ENCODE measurements at regions not wholly inside any gene's neighbourhood (a gene's known extent, or its start where the extent isn't known, plus 50 kb on each side); places are given as distances from the start of the nearest gene placed in this dataset.

DNA sequence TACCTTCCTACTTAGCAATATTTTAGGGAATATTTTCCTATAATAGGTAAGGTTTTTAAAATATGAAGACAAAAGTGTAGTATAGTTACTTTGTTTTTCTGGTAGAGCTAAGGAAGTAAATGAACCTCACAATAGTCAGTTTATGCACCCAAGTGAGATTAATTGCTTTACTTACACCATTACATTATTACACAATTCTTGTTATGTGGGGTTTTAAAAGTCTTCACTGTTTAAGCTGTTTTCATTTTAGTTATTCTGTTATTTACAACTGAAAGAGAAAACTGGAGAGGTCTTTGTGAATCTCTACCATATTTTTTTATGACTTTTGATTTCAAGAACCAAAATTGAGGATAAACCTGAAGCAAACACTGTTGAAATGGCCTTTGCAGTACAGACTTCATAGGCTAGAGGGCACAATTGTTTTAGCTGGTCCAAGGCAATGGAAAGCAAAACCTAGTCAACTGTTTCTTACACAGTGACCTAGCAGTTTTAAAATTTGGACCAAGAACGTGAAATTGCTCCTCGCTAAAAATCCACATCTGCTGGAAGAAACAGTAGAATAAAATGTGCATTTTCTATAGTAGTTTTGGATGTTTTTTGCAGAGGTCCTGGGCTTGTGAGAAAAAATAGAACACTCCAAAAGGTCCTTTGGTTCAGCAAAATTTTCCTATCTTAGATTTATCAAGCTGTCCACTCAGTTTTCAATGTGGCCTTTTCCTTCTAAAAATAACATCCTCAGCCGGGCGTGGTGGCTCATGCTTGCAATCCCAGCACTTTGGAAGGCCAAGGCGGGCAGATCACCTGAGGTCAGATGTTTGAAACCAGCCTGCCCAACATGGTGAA is 66.4 kb upstream of the FER start:
- Histone ChIP-seq H3K4me1 (ENCODE audit: insufficient read depth, low read length) (no peaks in the 10 kb centered on the region), H3K9me3 (ENCODE audit: insufficient read depth, low read depth, low read length) (no peaks in the 10 kb centered on the region), H3K4me2 (ENCODE audit: low read length) (peak overlapping the region; percentile 62), H3K9ac (ENCODE audit: low read length) (peak overlapping the region; percentile 56), H3K27me3 (ENCODE audit: insufficient read depth, low read length) (no peaks in the 10 kb centered on the region), H3K4me3 (ENCODE audit: insufficient read depth, low read depth, low read length) (no peak overlapping the region), H3K79me2 (ENCODE audit: insufficient read depth, low read length) (no peaks in the 10 kb centered on the region), H3K36me3 (ENCODE audit: insufficient read depth, low read length) (no peaks in the 10 kb centered on the region), H2AFZ (ENCODE audit: low read depth, low read length) (peak overlapping the region; percentile 4), H3K27ac (ENCODE audit: low read depth, low read length) (no peak overlapping the region), H4K20me1 (ENCODE audit: insufficient read depth, low read length) (no peaks in the 10 kb centered on the region)
- Mint-ChIP-seq H3K4me3 (ENCODE audit: unreplicated experiment) (no peak overlapping the region), H3K36me3 (ENCODE audit: low read depth, unreplicated experiment) (no peaks in the 10 kb centered on the region), H3K27me3 (ENCODE audit: low read depth, unreplicated experiment) (peaks cover 11% of the 10 kb centered on the region), H3K27ac (ENCODE audit: unreplicated experiment) (peak overlapping the region; percentile 62), H3K9me3 (ENCODE audit: unreplicated experiment) (no peaks in the 10 kb centered on the region), H3K4me1 (ENCODE audit: low read depth, unreplicated experiment) (no peaks in the 10 kb centered on the region)
- no peak for TF ChIP-seq EZH2 (IDR thresholded peaks at IDR 0.05; ENCODE audit: insufficient read depth, low read length)
- TF ChIP-seq, protein P1, sequence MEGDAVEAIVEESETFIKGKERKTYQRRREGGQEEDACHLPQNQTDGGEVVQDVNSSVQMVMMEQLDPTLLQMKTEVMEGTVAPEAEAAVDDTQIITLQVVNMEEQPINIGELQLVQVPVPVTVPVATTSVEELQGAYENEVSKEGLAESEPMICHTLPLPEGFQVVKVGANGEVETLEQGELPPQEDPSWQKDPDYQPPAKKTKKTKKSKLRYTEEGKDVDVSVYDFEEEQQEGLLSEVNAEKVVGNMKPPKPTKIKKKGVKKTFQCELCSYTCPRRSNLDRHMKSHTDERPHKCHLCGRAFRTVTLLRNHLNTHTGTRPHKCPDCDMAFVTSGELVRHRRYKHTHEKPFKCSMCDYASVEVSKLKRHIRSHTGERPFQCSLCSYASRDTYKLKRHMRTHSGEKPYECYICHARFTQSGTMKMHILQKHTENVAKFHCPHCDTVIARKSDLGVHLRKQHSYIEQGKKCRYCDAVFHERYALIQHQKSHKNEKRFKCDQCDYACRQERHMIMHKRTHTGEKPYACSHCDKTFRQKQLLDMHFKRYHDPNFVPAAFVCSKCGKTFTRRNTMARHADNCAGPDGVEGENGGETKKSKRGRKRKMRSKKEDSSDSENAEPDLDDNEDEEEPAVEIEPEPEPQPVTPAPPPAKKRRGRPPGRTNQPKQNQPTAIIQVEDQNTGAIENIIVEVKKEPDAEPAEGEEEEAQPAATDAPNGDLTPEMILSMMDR (IDR thresholded peaks at IDR 0.05; ENCODE audit: insufficient read depth, low read depth, low read length) = peak; percentile 84
- FAIRE-seq = peak; percentile 83
- peak; percentile 56 for DNase-seq (ENCODE audit: low read depth)

DNA sequence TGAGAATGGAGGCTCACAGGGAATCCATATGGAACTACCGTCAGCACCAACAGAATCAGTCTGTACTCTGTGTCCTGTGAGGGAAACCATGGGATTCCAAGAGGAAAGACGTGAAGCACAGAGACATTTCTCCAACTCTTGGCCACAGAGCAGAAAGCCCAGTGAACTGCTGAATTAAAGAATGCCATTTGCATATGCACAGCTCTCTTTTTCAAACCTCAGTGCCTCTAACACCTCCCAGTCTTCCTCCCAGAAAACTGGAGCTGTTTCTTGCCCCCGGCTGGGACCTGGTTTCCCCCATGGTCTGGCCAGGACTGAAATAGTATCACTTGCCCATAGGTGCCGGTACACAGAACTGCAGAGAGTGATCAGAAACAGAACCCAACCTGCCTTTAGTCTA is 69.6 kb upstream of the FER start:
- Mint-ChIP-seq H3K27me3 (ENCODE audit: low read depth, unreplicated experiment) (peaks cover 15% of the 10 kb centered on the region), H3K36me3 (ENCODE audit: low read depth, unreplicated experiment) (no peaks in the 10 kb centered on the region), H3K27ac (ENCODE audit: unreplicated experiment) (no peak overlapping the region), H3K9me3 (ENCODE audit: unreplicated experiment) (no peaks in the 10 kb centered on the region), H3K4me1 (ENCODE audit: low read depth, unreplicated experiment) (no peaks in the 10 kb centered on the region), H3K4me3 (ENCODE audit: unreplicated experiment) (no peak overlapping the region)
- H3K4me1 ChIP-seq (ENCODE audit: insufficient read depth, low read length) = no peaks in the 10 kb centered on the region
- H4K20me1 ChIP-seq (ENCODE audit: insufficient read depth, low read length) = no peaks in the 10 kb centered on the region
- no peaks in the 10 kb centered on the region for H3K27me3 ChIP-seq (ENCODE audit: insufficient read depth, low read length)
- H3K27ac ChIP-seq (ENCODE audit: low read depth, low read length) = no peak overlapping the region
- H3K36me3 ChIP-seq (ENCODE audit: insufficient read depth, low read length) = no peaks in the 10 kb centered on the region
- FAIRE-seq = no peak
- H3K79me2 ChIP-seq (ENCODE audit: insufficient read depth, low read length) = no peaks in the 10 kb centered on the region
- H3K4me3 ChIP-seq (ENCODE audit: insufficient read depth, low read depth, low read length) = no peak overlapping the region
- TF ChIP-seq EZH2 (IDR thresholded peaks at IDR 0.05; ENCODE audit: insufficient read depth, low read length) = no peak
- TF ChIP-seq, protein P1 (IDR thresholded peaks at IDR 0.05; ENCODE audit: insufficient read depth, low read depth, low read length) = no peak
- no peak overlapping the region for H3K4me2 ChIP-seq (ENCODE audit: low read length)
- H3K9me3 ChIP-seq (ENCODE audit: insufficient read depth, low read depth, low read length) = no peaks in the 10 kb centered on the region
- DNase-seq (ENCODE audit: low read depth) = no peak
- H2AFZ ChIP-seq (ENCODE audit: low read depth, low read length) = no peak overlapping the region
- H3K9ac ChIP-seq (ENCODE audit: low read length) = no peak overlapping the region

DNA sequence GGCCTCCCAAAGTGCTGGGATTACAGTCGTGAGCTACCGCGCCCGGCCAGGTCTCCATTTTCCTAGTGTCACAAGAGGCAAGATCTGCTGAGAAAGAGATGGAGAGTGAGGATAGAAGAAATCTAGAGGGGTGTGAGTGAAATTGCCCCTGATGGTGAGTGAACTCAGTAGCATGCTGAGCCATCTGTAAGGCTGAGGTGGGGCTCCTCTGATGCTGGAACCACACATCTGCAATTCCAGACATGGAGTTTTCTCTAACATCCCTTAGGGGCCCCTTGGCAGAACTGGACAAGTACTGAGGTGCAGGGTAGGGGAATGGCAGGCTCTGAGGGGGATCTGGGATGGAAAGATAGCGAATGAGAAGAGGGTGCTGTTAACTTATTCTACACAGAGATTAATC is 72.0 kb upstream of the FER start:
- peaks cover 18% of the 10 kb centered on the region for H3K27me3 Mint-ChIP-seq (ENCODE audit: low read depth, unreplicated experiment)
- FAIRE-seq = no peak

More for the DNA sequence above, 72.0 kb upstream of the FER start:
- DNase-seq (ENCODE audit: low read depth) = no peak
- Mint-ChIP-seq H3K4me3 (ENCODE audit: unreplicated experiment) (peak overlapping the region; percentile 34), H3K4me1 (ENCODE audit: low read depth, unreplicated experiment) (peaks cover 4% of the 10 kb centered on the region), H3K9me3 (ENCODE audit: unreplicated experiment) (no peaks in the 10 kb centered on the region), H3K36me3 (ENCODE audit: low read depth, unreplicated experiment) (no peaks in the 10 kb centered on the region), H3K27ac (ENCODE audit: unreplicated experiment) (no peak overlapping the region)
- Histone ChIP-seq H3K4me1 (ENCODE audit: insufficient read depth, low read length) (no peaks in the 10 kb centered on the region), H4K20me1 (ENCODE audit: insufficient read depth, low read length) (no peaks in the 10 kb centered on the region), H3K9ac (ENCODE audit: low read length) (no peak overlapping the region), H3K4me2 (ENCODE audit: low read length) (no peak overlapping the region), H3K27me3 (ENCODE audit: insufficient read depth, low read length) (no peaks in the 10 kb centered on the region), H3K9me3 (ENCODE audit: insufficient read depth, low read depth, low read length) (no peaks in the 10 kb centered on the region), H3K27ac (ENCODE audit: low read depth, low read length) (no peak overlapping the region), H3K36me3 (ENCODE audit: insufficient read depth, low read length) (no peaks in the 10 kb centered on the region), H2AFZ (ENCODE audit: low read depth, low read length) (no peak overlapping the region), H3K4me3 (ENCODE audit: insufficient read depth, low read depth, low read length) (no peak overlapping the region), H3K79me2 (ENCODE audit: insufficient read depth, low read length) (no peaks in the 10 kb centered on the region)
- TF ChIP-seq, protein P1 (IDR thresholded peaks at IDR 0.05; ENCODE audit: insufficient read depth, low read depth, low read length) = no peak
- TF ChIP-seq EZH2 (IDR thresholded peaks at IDR 0.05; ENCODE audit: insufficient read depth, low read length) = no peak

Data from astrocyte (in vitro differentiated cells and primary cell).